Heart left ventricle (tissue), 13 donors: ENCODE measurements at regions not wholly inside any gene's neighbourhood (a gene's known extent, or its start where the extent isn't known, plus 50 kb on each side); places are given as distances from the start of the nearest gene placed in this dataset.

Experiments used
- POLR2A ChIP-seq, 2 donors: fragments of 450-650 bp; IDR thresholded peaks; one replicate each; pipeline ENCODE4 v1.6.1; 2017; ENCODE audit warnings: antibody characterized with exemption in 2 of 2, mild to moderate bottlenecking in 2 of 2, moderate library complexity in 2 of 2
- TF ChIP-seq, protein P1 (sequence below), 12 donors: fragments of 200-600 bp; sonication (generic) in 4 of 12; IDR thresholded peaks; one replicate each; pipeline versions ENCODE4 v1.5.0 to v1.8.0; 2018 to 2022; ENCODE audit warnings: antibody characterized with exemption in 12 of 12, mild to moderate bottlenecking in 5 of 12
- donor health status: ischemic (EF 13 %, LVEDD 7.1; RV severe dilation, severe dysfunction).
- donor health status: DM: no; HTN: yes; CAD: no.
- donor health status: DM: no; HTN: no; CAD: no.
- donor health status: ischemic (EF 25% LVEDD 6.9; RV normal size, moderate dysfunction).
- donor health status: ischemic (EF 25% LVEDD 5.7; RV mildly dilated, moderate dysfunction).
- donor health status: ischemic (EF 35%, LVEDD 5.7; RV mildly dilated, moderate dysfunction).
- donor health status: nonischemic (EF 11% LVEDD 7.7; RV severe dilation, severe dysfunction).
- donor health status: DM: yes; HTN: yes; CAD: no.
- donor health status: PGD.
- donor health status: ischemic (EF 29% LVEDD 5.4; RV normal size, mild dysfunction).
- donor health status: nonischemic (EF 23%, LVEDD 6.1; RV moderate dilation, normal function).

DNA sequence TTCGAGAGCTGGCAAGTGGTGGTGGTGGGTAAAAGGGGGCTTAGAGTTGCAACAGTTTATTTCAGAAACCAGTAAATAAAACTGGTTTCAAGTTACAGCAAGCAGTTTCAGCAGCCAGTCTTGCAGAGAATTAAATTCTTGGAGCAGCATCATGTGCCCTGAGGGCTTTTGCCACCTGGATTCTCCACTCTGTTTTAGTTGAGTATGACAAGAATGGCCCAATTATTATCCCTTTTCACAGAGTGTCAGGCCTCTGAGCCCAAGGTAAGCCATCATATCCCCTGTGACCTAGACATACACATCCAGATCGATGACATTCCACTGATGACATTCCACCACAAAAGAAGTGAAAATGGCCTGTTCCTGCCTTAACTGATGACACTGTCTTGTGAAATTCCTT is 72.8 kb upstream of the FANCL start:
- TF ChIP-seq, protein P1, sequence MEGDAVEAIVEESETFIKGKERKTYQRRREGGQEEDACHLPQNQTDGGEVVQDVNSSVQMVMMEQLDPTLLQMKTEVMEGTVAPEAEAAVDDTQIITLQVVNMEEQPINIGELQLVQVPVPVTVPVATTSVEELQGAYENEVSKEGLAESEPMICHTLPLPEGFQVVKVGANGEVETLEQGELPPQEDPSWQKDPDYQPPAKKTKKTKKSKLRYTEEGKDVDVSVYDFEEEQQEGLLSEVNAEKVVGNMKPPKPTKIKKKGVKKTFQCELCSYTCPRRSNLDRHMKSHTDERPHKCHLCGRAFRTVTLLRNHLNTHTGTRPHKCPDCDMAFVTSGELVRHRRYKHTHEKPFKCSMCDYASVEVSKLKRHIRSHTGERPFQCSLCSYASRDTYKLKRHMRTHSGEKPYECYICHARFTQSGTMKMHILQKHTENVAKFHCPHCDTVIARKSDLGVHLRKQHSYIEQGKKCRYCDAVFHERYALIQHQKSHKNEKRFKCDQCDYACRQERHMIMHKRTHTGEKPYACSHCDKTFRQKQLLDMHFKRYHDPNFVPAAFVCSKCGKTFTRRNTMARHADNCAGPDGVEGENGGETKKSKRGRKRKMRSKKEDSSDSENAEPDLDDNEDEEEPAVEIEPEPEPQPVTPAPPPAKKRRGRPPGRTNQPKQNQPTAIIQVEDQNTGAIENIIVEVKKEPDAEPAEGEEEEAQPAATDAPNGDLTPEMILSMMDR (IDR thresholded peaks at IDR 0.05) = no peak
- no peak for TF ChIP-seq POLR2A (IDR thresholded peaks at IDR 0.05)
